ENCODE measurements at regions not wholly inside any gene's neighbourhood (a gene's known extent, or its start where the extent isn't known, plus 50 kb on each side); places are given as distances from the start of the nearest gene placed in this dataset.

GRCh38 chr4:152149745-152150144 is 386.1 kb downstream of the FBXW7 start:
- TF ChIP-seq EZH2 (IDR thresholded peaks at IDR 0.05; ENCODE audit: insufficient read depth, poor library complexity, severe bottlenecking): no peak
- TF ChIP-seq EZH2phosphoT487 (IDR thresholded peaks at IDR 0.05; ENCODE audit: insufficient read depth, low read depth): no peak

Data from GM23248 (cell line).